Epithelial cell of esophagus (primary cell): ENCODE measurements at regions not wholly inside any gene's neighbourhood (a gene's known extent, or its start where the extent isn't known, plus 50 kb on each side); places are given as distances from the start of the nearest gene placed in this dataset.
"Not testable (repeated sequence)": the region's sequence is repeated elsewhere in the genome, so short reads cannot be mapped to it uniquely, and the experiment has no call there.

Experiments
- DNase-seq: peaks from one replicate; pipeline ENCODE4 v3.0.0; 2010; ENCODE audit warnings: low read depth
- H3K4me3 ChIP-seq: 2 replicates; pipeline ENCODE4 v1.5.1; 2011; ENCODE audit warnings: mild to moderate bottlenecking, low read length, control low read depth
- TF ChIP-seq, protein P1 (sequence below): IDR thresholded peaks from 2 replicates; pipeline ENCODE4 v1.5.1; 2011; ENCODE audit warnings: low read depth, mild to moderate bottlenecking, low read length, control low read depth, inconsistent platforms; ENCODE audit not compliant: insufficient read depth; ENCODE audit errors: missing control alignments

DNA sequence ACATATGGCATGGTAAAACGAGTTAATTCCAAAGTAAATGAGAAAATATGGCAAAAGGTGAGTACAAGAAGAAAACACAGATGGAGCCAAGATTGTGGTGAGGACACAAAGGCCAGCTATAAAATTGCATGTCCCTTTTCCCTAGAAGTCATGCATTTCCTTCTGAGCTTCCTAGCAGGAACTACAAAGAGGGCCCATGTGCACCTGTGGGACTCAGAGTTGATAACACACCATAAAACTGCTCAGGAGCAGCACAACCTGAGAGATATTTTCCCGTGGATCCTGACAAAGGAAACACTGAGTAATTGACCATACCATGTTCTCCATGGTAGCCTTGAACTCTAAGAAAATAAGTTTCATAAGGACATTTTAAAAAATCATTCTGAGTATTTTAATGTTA is 228.3 kb downstream of the DLEU7 start:
- H3K4me3 ChIP-seq, result no peak overlapping the region
- no peak for DNase-seq
- TF ChIP-seq, protein P1, sequence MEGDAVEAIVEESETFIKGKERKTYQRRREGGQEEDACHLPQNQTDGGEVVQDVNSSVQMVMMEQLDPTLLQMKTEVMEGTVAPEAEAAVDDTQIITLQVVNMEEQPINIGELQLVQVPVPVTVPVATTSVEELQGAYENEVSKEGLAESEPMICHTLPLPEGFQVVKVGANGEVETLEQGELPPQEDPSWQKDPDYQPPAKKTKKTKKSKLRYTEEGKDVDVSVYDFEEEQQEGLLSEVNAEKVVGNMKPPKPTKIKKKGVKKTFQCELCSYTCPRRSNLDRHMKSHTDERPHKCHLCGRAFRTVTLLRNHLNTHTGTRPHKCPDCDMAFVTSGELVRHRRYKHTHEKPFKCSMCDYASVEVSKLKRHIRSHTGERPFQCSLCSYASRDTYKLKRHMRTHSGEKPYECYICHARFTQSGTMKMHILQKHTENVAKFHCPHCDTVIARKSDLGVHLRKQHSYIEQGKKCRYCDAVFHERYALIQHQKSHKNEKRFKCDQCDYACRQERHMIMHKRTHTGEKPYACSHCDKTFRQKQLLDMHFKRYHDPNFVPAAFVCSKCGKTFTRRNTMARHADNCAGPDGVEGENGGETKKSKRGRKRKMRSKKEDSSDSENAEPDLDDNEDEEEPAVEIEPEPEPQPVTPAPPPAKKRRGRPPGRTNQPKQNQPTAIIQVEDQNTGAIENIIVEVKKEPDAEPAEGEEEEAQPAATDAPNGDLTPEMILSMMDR, result no peak

DNA sequence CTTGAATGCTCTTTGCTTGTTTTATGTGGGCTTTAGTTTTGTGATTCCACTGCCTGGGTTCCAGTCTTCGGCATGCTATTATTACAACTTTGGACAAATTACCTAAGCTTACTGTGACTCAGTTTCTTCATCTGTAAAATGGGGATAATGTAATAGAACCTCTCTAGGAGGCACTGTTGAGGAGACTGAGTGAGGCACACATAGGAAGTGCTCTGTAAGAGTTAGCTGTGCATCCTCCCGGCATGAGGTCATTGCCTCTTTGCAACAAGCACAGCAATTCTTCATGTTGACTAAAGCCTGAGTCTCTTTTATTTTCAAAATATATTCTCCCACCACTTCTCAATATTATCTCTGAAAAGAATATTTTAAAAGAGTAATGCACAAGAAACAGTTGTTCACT is 227.4 kb downstream of the DLEU7 start:
- TF ChIP-seq, protein P1, result no peak
- peak; percentile 34 for DNase-seq
- no peak overlapping the region for H3K4me3 ChIP-seq

DNA sequence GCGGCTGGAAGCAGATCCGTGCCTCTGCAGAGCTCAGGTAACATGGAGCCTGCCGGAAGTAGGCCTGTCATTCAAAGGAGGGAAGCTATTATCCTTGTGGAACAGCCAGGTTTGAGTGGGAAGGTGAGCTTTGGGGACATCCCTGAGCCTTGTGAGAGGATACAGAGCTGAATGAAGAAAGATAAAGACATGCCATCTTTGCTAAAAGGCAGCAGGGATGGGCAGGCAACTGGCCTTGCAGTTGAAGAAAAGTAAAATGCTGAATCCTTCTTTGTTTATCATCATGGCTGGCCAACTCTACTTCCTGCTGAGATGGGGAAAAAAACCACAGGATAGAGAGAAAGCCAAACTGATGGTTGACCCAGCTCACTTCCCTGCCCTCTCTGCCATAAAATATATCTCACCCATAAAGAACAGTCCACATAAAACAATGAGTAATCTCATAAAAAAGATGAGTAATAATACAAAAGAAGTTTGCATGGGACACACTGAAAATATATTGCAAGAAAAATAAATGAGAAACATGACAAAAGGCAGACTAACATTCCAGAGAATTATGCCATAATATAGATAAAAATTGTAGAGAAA is 226.3 kb downstream of the DLEU7 start:
- DNase-seq, result no peak
- H3K4me3 ChIP-seq, result no peak overlapping the region
- TF ChIP-seq, protein P1, result no peak

DNA sequence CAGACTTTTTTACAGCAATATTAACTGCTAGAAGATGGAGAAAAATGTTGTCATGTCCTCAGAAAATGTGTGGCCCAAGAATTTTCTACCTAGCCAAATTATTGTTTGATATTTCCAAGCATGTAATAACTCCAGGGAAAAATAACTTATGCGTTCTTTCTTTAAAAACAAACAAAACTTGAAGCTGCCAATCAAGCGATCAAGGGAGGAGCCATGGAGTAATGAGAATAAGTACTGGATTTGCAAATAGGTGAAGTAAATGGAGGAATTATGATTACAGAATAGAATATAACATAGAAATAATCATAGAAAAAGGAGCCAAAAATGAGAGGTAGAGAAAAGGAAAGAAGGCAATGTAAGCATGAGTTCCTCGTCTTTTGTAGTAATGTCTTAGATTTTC is 225.3 kb downstream of the DLEU7 start:
- no peak for DNase-seq
- H3K4me3 ChIP-seq, result no peak overlapping the region
- TF ChIP-seq, protein P1, result no peak

DNA sequence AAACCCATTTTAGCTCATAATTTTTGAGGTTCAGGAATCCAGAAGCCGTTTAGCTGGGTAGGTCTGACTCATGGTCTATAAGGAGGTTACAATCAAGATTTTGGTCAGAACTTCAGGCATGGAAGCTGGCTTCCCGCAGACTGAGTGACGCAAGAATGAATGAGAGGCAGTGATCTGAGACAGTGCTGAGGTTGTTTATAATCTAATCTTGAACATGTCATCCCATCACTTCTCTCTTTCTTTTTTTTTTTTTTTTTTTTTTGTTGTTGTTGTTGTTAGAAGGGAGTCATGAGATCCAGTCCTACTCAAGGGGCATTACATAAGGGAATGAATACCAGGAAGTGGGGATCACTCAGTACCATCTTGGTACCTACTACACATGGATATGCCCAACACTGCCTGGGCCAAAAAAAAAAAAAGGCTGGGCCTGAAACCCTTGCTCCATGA is 217.4 kb downstream of the DLEU7 start:
- TF ChIP-seq, protein P1, result no peak
- DNase-seq, result peak; percentile 50

DNA sequence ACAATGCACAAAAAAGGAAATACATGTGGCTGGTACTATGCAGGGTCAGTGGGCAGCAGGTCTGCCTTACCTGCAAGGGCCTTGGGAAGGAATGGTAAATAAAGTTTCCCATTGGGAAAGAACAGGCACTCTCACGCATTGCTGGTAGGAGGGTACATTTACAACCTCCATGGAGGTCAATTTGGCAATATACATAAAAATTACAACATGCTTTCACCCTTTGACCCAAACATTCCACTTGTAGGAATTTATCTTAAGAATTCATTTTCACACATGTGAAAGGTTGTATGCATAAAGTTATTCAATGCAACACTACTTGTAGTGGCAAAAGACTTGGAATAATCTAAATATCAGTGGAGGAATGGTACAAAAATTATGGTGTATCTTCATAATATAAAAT is 216.4 kb downstream of the DLEU7 start:
- DNase-seq, result no peak
- H3K4me3 ChIP-seq, result no peak overlapping the region
- TF ChIP-seq, protein P1, result no peak

More for the DNA sequence above, 217.4 kb downstream of the DLEU7 start:
- no peak overlapping the region for H3K4me3 ChIP-seq

DNA sequence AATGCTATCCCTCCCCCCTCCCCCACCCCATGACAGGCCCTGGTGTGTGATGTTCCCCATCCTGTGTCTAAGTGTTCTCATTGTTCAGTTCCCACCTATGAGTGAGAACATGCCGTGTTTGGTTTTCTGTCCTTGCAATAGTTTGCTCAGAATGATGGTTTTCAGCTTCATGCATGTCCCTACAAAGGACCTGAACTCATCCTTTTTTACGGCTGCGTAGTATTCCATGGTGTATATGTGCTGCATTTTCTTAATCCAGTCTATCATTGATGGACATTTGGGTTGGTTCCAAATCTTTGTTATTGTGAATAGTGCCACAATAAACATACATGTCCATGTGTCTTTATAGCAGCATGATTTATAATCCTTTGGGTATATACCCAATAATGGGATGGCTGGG is 215.0 kb downstream of the DLEU7 start:
- DNase-seq, H3K4me3 ChIP-seq: not testable (repeated sequence)
